Endothelial cell of umbilical vein (primary cell): ENCODE measurements at regions not wholly inside any gene's neighbourhood (a gene's known extent, or its start where the extent isn't known, plus 50 kb on each side); places are given as distances from the start of the nearest gene placed in this dataset.

Experiments used
- BruUV-seq: library from RNA; stranded (reverse); fragments of 400-500 nt; replicated peaks from 2 replicates; lab custom pipeline; 2021; lab: Mats Ljungman, UMichigan
- CTCF ChIA-PET: fragments of 300-600, 350-600 bp; sonication (Branson Sonifier 250); formaldehyde crosslinking; loops from one replicate; lab custom pipeline; 2021; ENCODE audit warnings: antibody characterized with exemption, inconsistent platforms; lab: Charles Lee
- POLR2A ChIA-PET: fragments of 300-600, 350-600 bp; sonication (Branson Sonifier 250); formaldehyde crosslinking; loops from one replicate; lab custom pipeline; 2021; ENCODE audit warnings: antibody characterized with exemption, inconsistent platforms; lab: Charles Lee
- DNase-seq: peaks from one replicate; pipeline ENCODE4 v3.0.0-alpha.2; 2011; ENCODE audit warnings: low read depth, low spot score
- FAIRE-seq: peaks from 2 replicates; lab custom pipeline; 2011; peaks lifted over from hg19 to GRCh38; lab: Jason Lieb, UNC
- H2AFZ ChIP-seq: 2 replicates; pipeline ENCODE4 v1.6.0; 2012; ENCODE audit warnings: low read depth, low read length, control low read depth, inconsistent platforms
- H3K27ac ChIP-seq: 2 replicates; pipeline ENCODE4 v1.5.1; 2011; ENCODE audit warnings: low read depth, mild to moderate bottlenecking, control low read depth, low read length, moderate library complexity; ENCODE audit not compliant: insufficient read depth
- H3K27me3 ChIP-seq, 2 experiments: 2 replicates each; pipeline versions ENCODE4 v1.6.0 to v1.6.1; 2011; ENCODE audit warnings: low read length in 2 of 2, mixed read lengths in 1 of 2; ENCODE audit not compliant: control insufficient read depth in 2 of 2, insufficient read depth in 2 of 2
- H3K36me3 ChIP-seq, 2 experiments: 2 replicates in 1 of 2; 3 replicates in 1 of 2; pipeline ENCODE4 v1.5.1; 2011; ENCODE audit warnings: low read length in 2 of 2, mild to moderate bottlenecking in 1 of 2, moderate library complexity in 1 of 2; ENCODE audit not compliant: control insufficient read depth in 2 of 2, insufficient read depth in 2 of 2; ENCODE audit errors: extremely low read depth in 1 of 2
- H3K4me1 ChIP-seq: 3 replicates; pipeline ENCODE4 v1.5.1; 2011; ENCODE audit warnings: mild to moderate bottlenecking, low read length; ENCODE audit not compliant: control insufficient read depth, insufficient read depth; ENCODE audit errors: extremely low read depth
- H3K4me2 ChIP-seq: 2 replicates; pipeline ENCODE4 v1.6.1; 2011; ENCODE audit warnings: low read length, control low read depth, mixed read lengths; ENCODE audit not compliant: insufficient read depth
- H3K4me3 ChIP-seq, 3 experiments: fragments of 200-600 bp in 1 of 3; sonication (generic), shearing (Covaris generic) in 1 of 3; replicated peaks in 1 of 3; 2 replicates each; pipeline ENCODE4 v1.5.1; 2011 to 2016; ENCODE audit warnings: control low read depth in 3 of 3, low read length in 3 of 3, mild to moderate bottlenecking in 2 of 3, inconsistent platforms in 1 of 3, low read depth in 1 of 3, moderate library complexity in 1 of 3; ENCODE audit not compliant: insufficient read depth in 1 of 3
- H3K79me2 ChIP-seq: 2 replicates; pipeline ENCODE4 v1.6.0; 2012; ENCODE audit warnings: low read length, inconsistent platforms; ENCODE audit not compliant: control insufficient read depth, insufficient read depth
- H3K9ac ChIP-seq: replicated peaks from 2 replicates; pipeline ENCODE3; 2011; ENCODE audit warnings: low read length, control low read depth; ENCODE audit not compliant: insufficient read depth; ENCODE audit errors: extremely low read depth
- H3K9me1 ChIP-seq: replicated peaks from 3 replicates; pipeline ENCODE4 v1.6.0; 2011; ENCODE audit warnings: mild to moderate bottlenecking, low read length; ENCODE audit not compliant: control insufficient read depth, insufficient read depth; ENCODE audit errors: extremely low read depth
- H3K9me3 ChIP-seq: replicated peaks from 2 replicates; pipeline ENCODE4 v1.5.1; 2012; ENCODE audit warnings: low read length, inconsistent platforms; ENCODE audit not compliant: control insufficient read depth, insufficient read depth
- H4K20me1 ChIP-seq: replicated peaks from 2 replicates; pipeline ENCODE3; 2011; ENCODE audit warnings: mild to moderate bottlenecking, low read length; ENCODE audit not compliant: control insufficient read depth, insufficient read depth; ENCODE audit errors: extremely low read depth
- CTCF ChIP-seq, 2 donors: IDR thresholded peaks; 1 replicate in 1 of 2; 2 replicates in 1 of 2; pipeline ENCODE4 v1.5.1; 2011; ENCODE audit warnings: low read length in 2 of 2, mild to moderate bottlenecking in 2 of 2, moderate library complexity in 2 of 2, control low read depth in 1 of 2, inconsistent platforms in 1 of 2, low read depth in 1 of 2; ENCODE audit not compliant: insufficient read depth in 1 of 2; ENCODE audit errors: extremely low read depth in 1 of 2
- EZH2 ChIP-seq: IDR thresholded peaks from 2 replicates; pipeline ENCODE4 v1.6.1; 2012; ENCODE audit warnings: borderline replicate concordance, low read depth, mild to moderate bottlenecking, moderate library complexity, low read length, inconsistent platforms; ENCODE audit not compliant: severe bottlenecking
- FOS ChIP-seq: IDR thresholded peaks from 2 replicates; pipeline ENCODE4 v1.6.1; 2011; ENCODE audit warnings: mild to moderate bottlenecking, low read length, moderate library complexity, borderline replicate concordance; ENCODE audit not compliant: insufficient read depth
- GATA2 ChIP-seq: IDR thresholded peaks from 2 replicates; pipeline ENCODE4 v1.7.0; 2011; ENCODE audit warnings: low read depth, mild to moderate bottlenecking, moderate library complexity, mixed read lengths, low read length; ENCODE audit not compliant: insufficient read length, insufficient read depth
- JUN ChIP-seq: IDR thresholded peaks from 2 replicates; pipeline ENCODE4 v1.6.1; 2011; ENCODE audit warnings: borderline replicate concordance, low read depth; ENCODE audit not compliant: insufficient read length, insufficient read depth
- MAX ChIP-seq: IDR thresholded peaks from 2 replicates; pipeline ENCODE4 v1.6.1; 2011; ENCODE audit not compliant: insufficient read depth, insufficient read length
- MYC ChIP-seq: IDR thresholded peaks from one replicate; pipeline ENCODE4 v1.6.1; 2011; ENCODE audit warnings: mild to moderate bottlenecking, low read depth, low read length
- POLR2A ChIP-seq: IDR thresholded peaks from 2 replicates; pipeline ENCODE4 v1.6.1; 2012; ENCODE audit warnings: low read depth, mild to moderate bottlenecking, control low read depth, low read length
- POLR2AphosphoS5 ChIP-seq: IDR thresholded peaks from 2 replicates; pipeline ENCODE4 v1.6.1; 2012; ENCODE audit warnings: low read depth, mild to moderate bottlenecking, control low read depth, low read length, moderate library complexity; ENCODE audit not compliant: insufficient read depth
- dilution Hi-C: fragments of 300-500 bp; cut with MboI; formaldehyde crosslinking; loops from one replicate; pipeline ENCODE4 v1.15.0; 2019; ENCODE audit warnings: low sequenced_read_pairs; ENCODE audit not compliant: extremely low pct_ligation_motif_present
- intact Hi-C: fragments of 100-400 bp; cut with micrococcal nuclease; formaldehyde crosslinking; loops from one replicate; pipeline ENCODE4 v1.10.0; 2022

GRCh38 chr7:51501620-51502019, 185.0 kb upstream of the COBL start:
- H4K20me1 ChIP-seq = no peaks in the 10 kb centered on the region
- H3K9ac ChIP-seq = no peak overlapping the region
- H2AFZ ChIP-seq = no peak overlapping the region
- no peaks in the 10 kb centered on the region for H3K27me3 ChIP-seq
- H3K4me2 ChIP-seq = no peak overlapping the region
- TF ChIP-seq POLR2A (no peak), POLR2AphosphoS5 (no peak), EZH2 (no peak), GATA2 (no peak), MAX (no peak), MYC (no peak), JUN (no peak), CTCF (IDR thresholded peaks at IDR 0.05; ENCODE audit: extremely low read depth in 1 of 2, insufficient read depth in 1 of 2, low read depth in 1 of 2, low read length in 2 of 2) (no peak), FOS (no peak)
- intact Hi-C loops (no loop called here), dilution Hi-C loops (no loop called here)
- DNase-seq (no peak), FAIRE-seq (no peak)
- CTCF ChIA-PET = interaction anchor here (0.6 kb wide), 1 partner anchor 121 kb away, joined by 3 read pairs; no protein-coding TSS in a partner anchor
- H3K4me3 ChIP-seq = no peak overlapping the region
- no peak overlapping the region for H3K27ac ChIP-seq
- H3K36me3 ChIP-seq = no peaks in the 10 kb centered on the region
- no peaks in the 10 kb centered on the region for H3K79me2 ChIP-seq
- BruUV-seq = no TSS peak
- no peaks in the 10 kb centered on the region for H3K9me3 ChIP-seq
- H3K4me1 ChIP-seq = no peaks in the 10 kb centered on the region
- POLR2A ChIA-PET = no interaction called here
- H3K9me1 ChIP-seq = no peaks in the 10 kb centered on the region
